ENCODE measurements at regions not wholly inside any gene's neighbourhood (a gene's known extent, or its start where the extent isn't known, plus 50 kb on each side); places are given as distances from the start of the nearest gene placed in this dataset.

DNA sequence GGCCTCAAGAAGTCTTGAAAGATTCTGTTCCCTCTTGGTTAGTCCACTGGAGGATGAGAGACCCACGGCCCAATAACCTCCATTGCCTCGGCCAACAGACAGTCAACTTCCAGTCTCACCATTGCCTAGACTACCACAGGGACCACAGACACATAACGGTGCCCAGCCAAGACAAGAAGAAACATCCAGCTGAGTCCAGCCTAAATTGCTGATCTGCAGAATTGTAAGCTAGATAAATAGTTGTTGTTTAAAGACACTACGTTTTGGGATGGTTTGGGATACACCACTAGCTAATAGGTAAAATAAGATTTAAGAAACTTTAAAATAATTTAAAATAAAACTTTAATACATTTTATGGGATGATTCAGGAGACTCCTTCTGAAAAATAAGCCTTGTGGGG lies 324.7 kb upstream of the JAG1 start:
- TF ChIP-seq, protein P1, sequence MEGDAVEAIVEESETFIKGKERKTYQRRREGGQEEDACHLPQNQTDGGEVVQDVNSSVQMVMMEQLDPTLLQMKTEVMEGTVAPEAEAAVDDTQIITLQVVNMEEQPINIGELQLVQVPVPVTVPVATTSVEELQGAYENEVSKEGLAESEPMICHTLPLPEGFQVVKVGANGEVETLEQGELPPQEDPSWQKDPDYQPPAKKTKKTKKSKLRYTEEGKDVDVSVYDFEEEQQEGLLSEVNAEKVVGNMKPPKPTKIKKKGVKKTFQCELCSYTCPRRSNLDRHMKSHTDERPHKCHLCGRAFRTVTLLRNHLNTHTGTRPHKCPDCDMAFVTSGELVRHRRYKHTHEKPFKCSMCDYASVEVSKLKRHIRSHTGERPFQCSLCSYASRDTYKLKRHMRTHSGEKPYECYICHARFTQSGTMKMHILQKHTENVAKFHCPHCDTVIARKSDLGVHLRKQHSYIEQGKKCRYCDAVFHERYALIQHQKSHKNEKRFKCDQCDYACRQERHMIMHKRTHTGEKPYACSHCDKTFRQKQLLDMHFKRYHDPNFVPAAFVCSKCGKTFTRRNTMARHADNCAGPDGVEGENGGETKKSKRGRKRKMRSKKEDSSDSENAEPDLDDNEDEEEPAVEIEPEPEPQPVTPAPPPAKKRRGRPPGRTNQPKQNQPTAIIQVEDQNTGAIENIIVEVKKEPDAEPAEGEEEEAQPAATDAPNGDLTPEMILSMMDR (IDR thresholded peaks at IDR 0.05; ENCODE audit: low read length): no peak
- TF ChIP-seq EZH2 (optimal IDR thresholded peaks at IDR 0.05; ENCODE audit: low read depth, low read length): no peak
